NCI-H82 treated with DMSO at 0.1 percent for 48 hours (cell line): ENCODE measurements at regions not wholly inside any gene's neighbourhood (a gene's known extent, or its start where the extent isn't known, plus 50 kb on each side); places are given as distances from the start of the nearest gene placed in this dataset.

Experiments used
- DNase-seq: peaks from one replicate; lab custom pipeline; 2025; ENCODE audit not compliant: unreplicated experiment; lab: John Stamatoyannopoulos, UW

- no peak for DNase-seq
Observed at GRCh38 chr2:181766129-181766528, 85.8 kb upstream of the NEUROD1 start.

- no peak for DNase-seq
Observed at GRCh38 chr2:181770150-181770549, 89.8 kb upstream of the NEUROD1 start.

GRCh38 chr2:181771356-181771755, 91.0 kb upstream of the NEUROD1 start:
- no peak for DNase-seq

GRCh38 chr2:181772334-181772733, 92.0 kb upstream of the NEUROD1 start:
- DNase-seq = no peak

GRCh38 chr2:181772777-181773176, 92.5 kb upstream of the NEUROD1 start:
- DNase-seq = no peak

GRCh38 chr2:181774685-181775084, 94.4 kb upstream of the NEUROD1 start:
- DNase-seq = no peak

GRCh38 chr2:181776336-181776735, 96.0 kb upstream of the NEUROD1 start:
- no peak for DNase-seq

GRCh38 chr2:181777734-181778133, 97.4 kb upstream of the NEUROD1 start:
- DNase-seq = no peak

- no peak for DNase-seq
Observed at GRCh38 chr2:181778621-181779201, 98.4 kb upstream of the NEUROD1 start.

GRCh38 chr2:181779288-181780021, 99.1 kb upstream of the NEUROD1 start:
- DNase-seq = no peak

GRCh38 chr2:181780047-181780651, 99.8 kb upstream of the NEUROD1 start:
- no peak for DNase-seq

- DNase-seq = no peak
Observed at GRCh38 chr2:181780657-181781056, 100.3 kb upstream of the NEUROD1 start.

GRCh38 chr2:181781078-181781786, 100.9 kb upstream of the NEUROD1 start:
- no peak for DNase-seq

GRCh38 chr2:181782660-181783059, 102.3 kb upstream of the NEUROD1 start:
- DNase-seq = no peak

GRCh38 chr2:181784556-181784955, 104.2 kb upstream of the NEUROD1 start:
- DNase-seq = no peak

GRCh38 chr2:181785691-181786344, 105.5 kb upstream of the NEUROD1 start:
- no peak for DNase-seq

GRCh38 chr2:181786371-181787228, 104.9 kb upstream of the ITPRID2 start:
- no peak for DNase-seq

- no peak for DNase-seq
Observed at GRCh38 chr2:181787310-181788048, 104.1 kb upstream of the ITPRID2 start.

GRCh38 chr2:181788897-181789555, 102.5 kb upstream of the ITPRID2 start:
- no peak for DNase-seq
